CD14-positive monocyte (primary cell): ENCODE measurements at regions not wholly inside any gene's neighbourhood (a gene's known extent, or its start where the extent isn't known, plus 50 kb on each side); places are given as distances from the start of the nearest gene placed in this dataset.

Experiments
- DNase-seq, 3 donors: peaks; one replicate each; pipeline ENCODE4 v3.0.0-alpha.2; 2011 to 2022
- H2AFZ ChIP-seq: 2 replicates; pipeline ENCODE4 v1.6.0; 2012; ENCODE audit warnings: mild to moderate bottlenecking, low read depth, low read length, inconsistent platforms; ENCODE audit not compliant: insufficient read depth, poor library complexity, severe bottlenecking
- H3K27ac ChIP-seq, 2 donors: 1 replicate in 1 of 2; 2 replicates in 1 of 2; pipeline ENCODE4 v1.5.1; 2012 to 2013; ENCODE audit warnings: low read length in 2 of 2, control low read depth in 1 of 2, inconsistent platforms in 1 of 2, low read depth in 1 of 2, mild to moderate bottlenecking in 1 of 2
- H3K27me3 ChIP-seq, 2 donors: one replicate each; pipeline versions ENCODE4 v1.6.0 to v1.6.1; 2011 to 2013; ENCODE audit warnings: low read length in 2 of 2; ENCODE audit not compliant: control insufficient read depth in 2 of 2, insufficient read depth in 2 of 2
- H3K36me3 ChIP-seq, 2 donors: replicated peaks in 1 of 2; 1 replicate in 1 of 2; 2 replicates in 1 of 2; pipeline versions ENCODE4 v1.5.1 to v1.6.1; 2012 to 2013; ENCODE audit warnings: low read length in 2 of 2, control low read depth in 1 of 2, inconsistent platforms in 1 of 2, mild to moderate bottlenecking in 1 of 2; ENCODE audit not compliant: insufficient read depth in 2 of 2, control insufficient read depth in 1 of 2
- H3K4me1 ChIP-seq, 2 donors: 1 replicate in 1 of 2; 2 replicates in 1 of 2; pipeline versions ENCODE4 v1.5.1 to v1.6.1; 2012 to 2013; ENCODE audit warnings: low read length in 2 of 2, control low read depth in 1 of 2, inconsistent platforms in 1 of 2, mild to moderate bottlenecking in 1 of 2, moderate library complexity in 1 of 2; ENCODE audit not compliant: insufficient read depth in 2 of 2, control insufficient read depth in 1 of 2
- H3K4me2 ChIP-seq: replicated peaks from 2 replicates; pipeline ENCODE3; 2012; ENCODE audit warnings: low read length, moderate library complexity, mild to moderate bottlenecking; ENCODE audit not compliant: poor library complexity, severe bottlenecking; ENCODE audit errors: extremely low read depth
- H3K4me3 ChIP-seq, 3 experiments: fragments of 200-600 bp in 1 of 3; sonication (generic) in 1 of 3; replicated peaks in 1 of 3; 1 replicate in 2 of 3; 2 replicates in 1 of 3; pipeline ENCODE4 v1.5.1; 2011 to 2013; ENCODE audit warnings: low read length in 3 of 3, mild to moderate bottlenecking in 3 of 3, control low read depth in 2 of 3, low read depth in 2 of 3, inconsistent platforms in 1 of 3, moderate library complexity in 1 of 3
- H3K79me2 ChIP-seq: 2 replicates; pipeline ENCODE4 v1.6.0; 2012; ENCODE audit warnings: mild to moderate bottlenecking, control low read depth, inconsistent platforms, low read length, moderate library complexity; ENCODE audit not compliant: insufficient read depth
- H3K9ac ChIP-seq: 2 replicates; pipeline ENCODE4 v1.6.0; 2017; ENCODE audit warnings: low read length, mild to moderate bottlenecking; ENCODE audit not compliant: insufficient read depth, poor library complexity, severe bottlenecking
- H3K9me3 ChIP-seq, 2 donors: replicated peaks in 1 of 2; 1 replicate in 1 of 2; 2 replicates in 1 of 2; pipeline versions ENCODE4 v1.5.1 to v1.6.1; 2012 to 2013; ENCODE audit warnings: low read length in 2 of 2, control low read depth in 1 of 2; ENCODE audit not compliant: control insufficient read depth in 1 of 2, insufficient read depth in 1 of 2
- H4K20me1 ChIP-seq: 2 replicates; pipeline ENCODE4 v1.6.0; 2012; ENCODE audit warnings: mild to moderate bottlenecking, low read length, control low read depth, moderate library complexity; ENCODE audit not compliant: insufficient read depth
- H3K27ac Mint-ChIP-seq, 7 donors: one replicate each; pipeline ENCODE4 v1.8.0; 2020; ENCODE audit warnings: mild to moderate bottlenecking in 7 of 7, mixed read lengths in 7 of 7, moderate library complexity in 6 of 7, inconsistent platforms in 2 of 7
- H3K27me3 Mint-ChIP-seq, 3 donors: one replicate each; pipeline ENCODE4 v1.8.0; 2021 to 2022; ENCODE audit warnings: low read depth in 3 of 3, mild to moderate bottlenecking in 3 of 3, mixed read lengths in 3 of 3, moderate library complexity in 3 of 3, inconsistent platforms in 1 of 3
- H3K36me3 Mint-ChIP-seq, 2 donors: one replicate each; pipeline ENCODE4 v1.8.0; 2020; ENCODE audit warnings: mixed read lengths in 2 of 2, inconsistent platforms in 1 of 2, mild to moderate bottlenecking in 1 of 2
- H3K4me1 Mint-ChIP-seq: one replicate; pipeline ENCODE4 v1.8.0; 2020; ENCODE audit warnings: mild to moderate bottlenecking, mixed read lengths
- H3K4me3 Mint-ChIP-seq, 2 donors: one replicate each; pipeline ENCODE4 v1.8.0; 2020; ENCODE audit warnings: mild to moderate bottlenecking in 2 of 2, mixed read lengths in 2 of 2, moderate library complexity in 1 of 2
- H3K9me3 Mint-ChIP-seq, 7 donors: one replicate each; pipeline ENCODE4 v1.8.0; 2020 to 2022; ENCODE audit warnings: mixed read lengths in 7 of 7, mild to moderate bottlenecking in 6 of 7, moderate library complexity in 6 of 7, inconsistent platforms in 2 of 7
- CTCF ChIP-seq: fragments of 200-600 bp; IDR thresholded peaks from one replicate; pipeline ENCODE4 v1.8.0; 2022; ENCODE audit warnings: antibody characterized with exemption, mild to moderate bottlenecking
- WGBS: methylation state at CpG from one replicate; pipeline ENCODE4 v1.1.5; 2013; ENCODE audit warnings: missing lambda C conversion rate; ENCODE audit not compliant: insufficient coverage; 5-methylcytosine and 5-hydroxymethylcytosine counted together
- intact Hi-C, 2 donors: fragments of 100-400 bp; cut with micrococcal nuclease; formaldehyde crosslinking; loops; one replicate each; pipeline versions ENCODE4 v1.15.0 to v1.15.1; 2023

- no peak for DNase-seq
- no peaks in the 10 kb centered on the region for H3K36me3 ChIP-seq
- WGBS = 93% methylated on average over 4 of the region's 6 CpGs
- no peaks in the 10 kb centered on the region for H3K79me2 ChIP-seq
- H3K36me3 Mint-ChIP-seq = no peaks in the 10 kb centered on the region
- no peaks in the 10 kb centered on the region for H3K27me3 ChIP-seq
- peaks cover 4 to 25% (median 9%) of the 10 kb centered on the region in 7 donors for H3K9me3 Mint-ChIP-seq
- no peak overlapping the region for H2AFZ ChIP-seq
- H3K4me3 Mint-ChIP-seq = no peak overlapping the region
- H3K27ac Mint-ChIP-seq = no peak overlapping the region
- no peak overlapping the region for H3K27ac ChIP-seq
- H3K4me1 Mint-ChIP-seq = no peaks in the 10 kb centered on the region
- no peak for TF ChIP-seq CTCF
- no peaks in the 10 kb centered on the region for H4K20me1 ChIP-seq
- H3K4me2 ChIP-seq = no peak overlapping the region
- H3K4me1 ChIP-seq = no peaks in the 10 kb centered on the region
- H3K27me3 Mint-ChIP-seq = peaks cover 0 to 5% (median 3%) of the 10 kb centered on the region in 3 donors
- intact Hi-C loops = no loop called here
- H3K9me3 ChIP-seq = peaks cover 9 to 23% of the 10 kb centered on the region in 2 donors
- H3K9ac ChIP-seq = no peak overlapping the region
- no peak overlapping the region for H3K4me3 ChIP-seq
Observed at GRCh38 chr5:31075981-31076380, 117.5 kb upstream of the CDH6 start.

GRCh38 chr5:31068287-31068686 is 125.2 kb upstream of the CDH6 start:
- Histone ChIP-seq H3K36me3 (no peaks in the 10 kb centered on the region), H2AFZ (no peak overlapping the region), H3K9me3 (peaks cover 0 to 3% of the 10 kb centered on the region in 2 donors), H3K4me2 (no peak overlapping the region), H3K4me3 (no peak overlapping the region), H3K27me3 (no peaks in the 10 kb centered on the region), H4K20me1 (no peaks in the 10 kb centered on the region), H3K27ac (no peak overlapping the region), H3K9ac (no peak overlapping the region), H3K79me2 (no peaks in the 10 kb centered on the region), H3K4me1 (no peaks in the 10 kb centered on the region)
- intact Hi-C loops = no loop called here
- H3K27ac Mint-ChIP-seq = no peak overlapping the region
- H3K27me3 Mint-ChIP-seq = peaks cover 0 to 4% (median 0%) of the 10 kb centered on the region in 3 donors
- H3K36me3 Mint-ChIP-seq = no peaks in the 10 kb centered on the region
- no peak for TF ChIP-seq CTCF
- H3K9me3 Mint-ChIP-seq = peaks cover 0 to 8% (median 2%) of the 10 kb centered on the region in 7 donors
- H3K4me1 Mint-ChIP-seq = no peaks in the 10 kb centered on the region
- no peak overlapping the region for H3K4me3 Mint-ChIP-seq
- 58% methylated on average over 1 of the region's 1 CpG for WGBS
- no peak for DNase-seq
